ENCODE measurements at regions not wholly inside any gene's neighbourhood (a gene's known extent, or its start where the extent isn't known, plus 50 kb on each side); places are given as distances from the start of the nearest gene placed in this dataset.
"Not testable (repeated sequence)": the region's sequence is repeated elsewhere in the genome, so short reads cannot be mapped to it uniquely, and the experiment has no call there.

GRCh38 chr3:74039105-74039504, 414.4 kb upstream of the PDZRN3 start:
- DNase-seq: no peak

- no peak for DNase-seq
Observed at GRCh38 chr3:74036568-74036967, 411.8 kb upstream of the PDZRN3 start.

GRCh38 chr3:74036102-74036501, 411.4 kb upstream of the PDZRN3 start:
- DNase-seq: no peak

- DNase-seq: no peak
Observed at GRCh38 chr3:74033806-74034205, 409.1 kb upstream of the PDZRN3 start.

- DNase-seq: no peak
Observed at GRCh38 chr3:74033381-74033780, 408.6 kb upstream of the PDZRN3 start.

- DNase-seq: no peak
Observed at GRCh38 chr3:74027121-74027520, 402.4 kb upstream of the PDZRN3 start.

GRCh38 chr3:74023395-74023794, 398.7 kb upstream of the PDZRN3 start:
- no peak for DNase-seq

- DNase-seq: no peak
Observed at GRCh38 chr3:74021449-74021848, 396.7 kb upstream of the PDZRN3 start.

- DNase-seq: no peak
Observed at GRCh38 chr3:74009961-74010844, 385.5 kb upstream of the PDZRN3 start.

- no peak for DNase-seq
Observed at GRCh38 chr3:74004386-74004785, 379.6 kb upstream of the PDZRN3 start.

- no peak for DNase-seq
Observed at GRCh38 chr3:74003734-74004133, 379.0 kb upstream of the PDZRN3 start.

- DNase-seq: no peak
Observed at GRCh38 chr3:74001436-74001835, 376.7 kb upstream of the PDZRN3 start.

GRCh38 chr3:74000725-74001124, 376.0 kb upstream of the PDZRN3 start:
- DNase-seq: no peak

GRCh38 chr3:73999501-73999900, 374.8 kb upstream of the PDZRN3 start:
- no peak for DNase-seq

- not testable (repeated sequence) for DNase-seq
Observed at GRCh38 chr3:73990691-73991090, 365.9 kb upstream of the PDZRN3 start.

GRCh38 chr3:73966733-73967132, 342.0 kb upstream of the PDZRN3 start:
- no peak for DNase-seq

GRCh38 chr3:73964818-73965217, 340.1 kb upstream of the PDZRN3 start:
- no peak for DNase-seq

GRCh38 chr3:73955494-73956070, 330.8 kb upstream of the PDZRN3 start:
- DNase-seq: no peak

GRCh38 chr3:73954506-73954905, 329.8 kb upstream of the PDZRN3 start:
- DNase-seq: no peak

GRCh38 chr3:73952781-73953180, 328.0 kb upstream of the PDZRN3 start:
- no peak for DNase-seq

- DNase-seq: no peak
Observed at GRCh38 chr3:73950865-73951558, 326.3 kb upstream of the PDZRN3 start.

- no peak for DNase-seq
Observed at GRCh38 chr3:73945541-73945940, 320.8 kb upstream of the PDZRN3 start.

- DNase-seq: no peak
Observed at GRCh38 chr3:73939985-73940384, 315.2 kb upstream of the PDZRN3 start.

- no peak for DNase-seq
Observed at GRCh38 chr3:73933585-73933984, 308.8 kb upstream of the PDZRN3 start.
